Left forelimb (tissue), 1 donor: ENCODE measurements at regions not wholly inside any gene's neighbourhood (a gene's known extent, or its start where the extent isn't known, plus 50 kb on each side); places are given as distances from the start of the nearest gene placed in this dataset.
"Not testable (repeated sequence)": the region's sequence is repeated elsewhere in the genome, so short reads cannot be mapped to it uniquely, and the experiment has no call there.

Experiments
- DNase-seq: peaks from one replicate; pipeline ENCODE4 v3.0.0-alpha.2; 2018; ENCODE audit warnings: low spot score

- no peak for DNase-seq
Measured at GRCh38 chr14:101634850-101635748, 73.8 kb downstream of the DIO3 start.

GRCh38 chr14:101635749-101636560, 74.7 kb downstream of the DIO3 start:
- no peak for DNase-seq

- DNase-seq: no peak
Measured at GRCh38 chr14:101639241-101639833, 78.0 kb downstream of the DIO3 start.

- DNase-seq: no peak
Measured at GRCh38 chr14:101643651-101644050, 82.4 kb downstream of the DIO3 start.

GRCh38 chr14:101654051-101654450, 92.8 kb downstream of the DIO3 start:
- no peak for DNase-seq

- no peak for DNase-seq
Measured at GRCh38 chr14:101657372-101657771, 96.1 kb downstream of the DIO3 start.

- no peak for DNase-seq
Measured at GRCh38 chr14:101665478-101666078, 95.9 kb upstream of the PPP2R5C start.

- DNase-seq: no peak
Measured at GRCh38 chr14:101666264-101666663, 95.2 kb upstream of the PPP2R5C start.

- no peak for DNase-seq
Measured at GRCh38 chr14:101669629-101670028, 91.9 kb upstream of the PPP2R5C start.

GRCh38 chr14:101673873-101674272, 87.6 kb upstream of the PPP2R5C start:
- no peak for DNase-seq

GRCh38 chr14:101675835-101676234, 85.7 kb upstream of the PPP2R5C start:
- not testable (repeated sequence) for DNase-seq

GRCh38 chr14:101677912-101678327, 83.6 kb upstream of the PPP2R5C start:
- not testable (repeated sequence) for DNase-seq

GRCh38 chr14:101681795-101682194, 79.7 kb upstream of the PPP2R5C start:
- DNase-seq: no peak

- DNase-seq: no peak
Measured at GRCh38 chr14:101683365-101683764, 78.1 kb upstream of the PPP2R5C start.

GRCh38 chr14:101687756-101688546, 73.6 kb upstream of the PPP2R5C start:
- no peak for DNase-seq

- DNase-seq: no peak
Measured at GRCh38 chr14:101689039-101689501, 72.4 kb upstream of the PPP2R5C start.

- not testable (repeated sequence) for DNase-seq
Measured at GRCh38 chr14:101689966-101690365, 71.5 kb upstream of the PPP2R5C start.

GRCh38 chr14:101695659-101696058, 65.8 kb upstream of the PPP2R5C start:
- DNase-seq: no peak

GRCh38 chr14:101704140-101704539, 57.4 kb upstream of the PPP2R5C start:
- no peak for DNase-seq

GRCh38 chr14:101705733-101706508, 55.6 kb upstream of the PPP2R5C start:
- no peak for DNase-seq
